ENCODE measurements at regions not wholly inside any gene's neighbourhood (a gene's known extent, or its start where the extent isn't known, plus 50 kb on each side); places are given as distances from the start of the nearest gene placed in this dataset.
A peak's percentile ranks its signal among the peaks of the same experiment; 100 is the strongest.

- Histone ChIP-seq H3K4me1 (ENCODE audit: control insufficient read depth, low read length) (no peaks in the 10 kb centered on the region), H3K27ac (ENCODE audit: low read depth, low read length) (no peak overlapping the region), H3K79me2 (ENCODE audit: control insufficient read depth, low read length) (no peaks in the 10 kb centered on the region), H3K36me3 (ENCODE audit: control insufficient read depth, low read length) (no peaks in the 10 kb centered on the region), H3K9me2 (replicated peaks; ENCODE audit: control insufficient read depth, low read length) (no peaks in the 10 kb centered on the region), H3F3A (ENCODE audit: control insufficient read depth, insufficient read depth) (no peaks in the 10 kb centered on the region; the same call in 1 of the 2 replicates), H3K27me3 (ENCODE audit: control insufficient read depth, low read length) (no peaks in the 10 kb centered on the region), H3K9me3 (ENCODE audit: control insufficient read depth, insufficient read depth, low read length) (peaks cover 3% of the 10 kb centered on the region; the same call in 1 of the 2 replicates), H3K4me2 (ENCODE audit: low read length) (no peak overlapping the region), H4K20me1 (ENCODE audit: control insufficient read depth, insufficient read depth, low read depth, low read length) (no peaks in the 10 kb centered on the region), H3K4me3 (ENCODE audit: low read length) (no peak overlapping the region)
- no peak for TF ChIP-seq CTCF (IDR thresholded peaks at IDR 0.05; ENCODE audit: low read depth, low read length, poor library complexity, severe bottlenecking)
- no peak for TF ChIP-seq EZH2phosphoT487 (IDR thresholded peaks at IDR 0.05; ENCODE audit: borderline replicate concordance, low read length)
These were observed 870.1 kb downstream of the JRKL start for GRCh38 chr11:97259884-97260283.

- H3F3A ChIP-seq (ENCODE audit: control insufficient read depth, insufficient read depth), result no peaks in the 10 kb centered on the region; the same call in 1 of the 2 replicates
- no peak overlapping the region for H3K27ac ChIP-seq (ENCODE audit: low read depth, low read length)
- no peaks in the 10 kb centered on the region for H3K79me2 ChIP-seq (ENCODE audit: control insufficient read depth, low read length)
- H3K4me1 ChIP-seq (ENCODE audit: control insufficient read depth, low read length), result no peaks in the 10 kb centered on the region
- no peak overlapping the region for H3K4me2 ChIP-seq (ENCODE audit: low read length)
- H4K20me1 ChIP-seq (ENCODE audit: control insufficient read depth, insufficient read depth, low read depth, low read length), result no peaks in the 10 kb centered on the region
- H3K9me2 ChIP-seq (replicated peaks; ENCODE audit: control insufficient read depth, low read length), result no peaks in the 10 kb centered on the region; the same call in 1 of the 2 replicates
- H3K27me3 ChIP-seq (ENCODE audit: control insufficient read depth, low read length), result no peaks in the 10 kb centered on the region
- no peak overlapping the region for H3K4me3 ChIP-seq (ENCODE audit: low read length)
- TF ChIP-seq EZH2phosphoT487 (IDR thresholded peaks at IDR 0.05; ENCODE audit: borderline replicate concordance, low read length) (no peak), CTCF (IDR thresholded peaks at IDR 0.05; ENCODE audit: low read depth, low read length, poor library complexity, severe bottlenecking) (no peak)
- no peaks in the 10 kb centered on the region for H3K36me3 ChIP-seq (ENCODE audit: control insufficient read depth, low read length)
- H3K9me3 ChIP-seq (ENCODE audit: control insufficient read depth, insufficient read depth, low read length), result peaks cover 3% of the 10 kb centered on the region; the same call in 1 of the 2 replicates
These were observed 873.5 kb downstream of the JRKL start for GRCh38 chr11:97263183-97263858.

- H3K79me2 ChIP-seq (ENCODE audit: control insufficient read depth, low read length), result no peaks in the 10 kb centered on the region
- H3K4me3 ChIP-seq (ENCODE audit: low read length), result no peak overlapping the region
- no peak for TF ChIP-seq EZH2phosphoT487 (IDR thresholded peaks at IDR 0.05; ENCODE audit: borderline replicate concordance, low read length)
- TF ChIP-seq CTCF (IDR thresholded peaks at IDR 0.05; ENCODE audit: low read depth, low read length, poor library complexity, severe bottlenecking), result peak; percentile 10
- H3K36me3 ChIP-seq (ENCODE audit: control insufficient read depth, low read length), result no peaks in the 10 kb centered on the region
- H3K4me1 ChIP-seq (ENCODE audit: control insufficient read depth, low read length), result no peaks in the 10 kb centered on the region
- no peak overlapping the region for H3K4me2 ChIP-seq (ENCODE audit: low read length)
- H3K27ac ChIP-seq (ENCODE audit: low read depth, low read length), result no peak overlapping the region
- H3F3A ChIP-seq (ENCODE audit: control insufficient read depth, insufficient read depth), result no peaks in the 10 kb centered on the region
- H3K9me2 ChIP-seq (replicated peaks; ENCODE audit: control insufficient read depth, low read length), result no peaks in the 10 kb centered on the region; the same call in 1 of the 2 replicates
- H3K27me3 ChIP-seq (ENCODE audit: control insufficient read depth, low read length), result no peaks in the 10 kb centered on the region
- no peaks in the 10 kb centered on the region for H4K20me1 ChIP-seq (ENCODE audit: control insufficient read depth, insufficient read depth, low read depth, low read length)
- peaks cover 6% of the 10 kb centered on the region; the same call in 1 of the 2 replicates for H3K9me3 ChIP-seq (ENCODE audit: control insufficient read depth, insufficient read depth, low read length)
These were observed 879.7 kb downstream of the JRKL start for GRCh38 chr11:97269527-97269926.
